GM23338 (cell line): ENCODE measurements at regions not wholly inside any gene's neighbourhood (a gene's known extent, or its start where the extent isn't known, plus 50 kb on each side); places are given as distances from the start of the nearest gene placed in this dataset.

Experiments
- CREB1 ChIP-seq: fragments of 250-450 bp; sonication (Bioruptor Pico); IDR thresholded peaks from 2 replicates; pipeline ENCODE4 v1.5.0; 2020; ENCODE audit warnings: low read depth, mild to moderate bottlenecking, moderate library complexity
- CTCF ChIP-seq, 2 experiments: fragments of 200-600 bp in 1 of 2; sonication (generic) in 1 of 2; conservative IDR thresholded peaks; 2 replicates each; pipeline versions ENCODE4 v1.5.1 to v1.6.1; 2016 to 2017; ENCODE audit warnings: antibody characterized with exemption in 2 of 2, low read depth in 2 of 2, mild to moderate bottlenecking in 2 of 2, moderate library complexity in 1 of 2
- ETS1 ChIP-seq: IDR thresholded peaks from 2 replicates; pipeline ENCODE4 v1.6.1; 2016; ENCODE audit warnings: antibody characterized with exemption
- EZH2 ChIP-seq: fragments of 200-600 bp; sonication (generic); IDR thresholded peaks from one replicate; pipeline ENCODE4 v1.8.0; 2017; ENCODE audit warnings: antibody characterized with exemption, mild to moderate bottlenecking, low read depth; ENCODE audit not compliant: unreplicated experiment
- POLR2AphosphoS5 ChIP-seq: IDR thresholded peaks from 2 replicates; pipeline ENCODE4 v1.6.1; 2016; ENCODE audit warnings: antibody characterized with exemption, low read depth
- REST ChIP-seq: IDR thresholded peaks from one replicate; pipeline ENCODE4 v1.6.1; 2018; ENCODE audit warnings: antibody characterized with exemption; ENCODE audit not compliant: unreplicated experiment

- TF ChIP-seq CTCF (conservative IDR thresholded peaks at IDR 0.05; ENCODE audit: low read depth in 2 of 2), result no peak
- TF ChIP-seq POLR2AphosphoS5, result no peak
- no peak for TF ChIP-seq CREB1 (CRISPR knock-in tag)
- TF ChIP-seq EZH2, result no peak
- no peak for TF ChIP-seq ETS1
- TF ChIP-seq REST, result no peak
These were observed 59.2 kb downstream of the PABIR2 start for GRCh38 chrX:134737721-134738369.
